ENCODE measurements at regions not wholly inside any gene's neighbourhood (a gene's known extent, or its start where the extent isn't known, plus 50 kb on each side); places are given as distances from the start of the nearest gene placed in this dataset.

DNA sequence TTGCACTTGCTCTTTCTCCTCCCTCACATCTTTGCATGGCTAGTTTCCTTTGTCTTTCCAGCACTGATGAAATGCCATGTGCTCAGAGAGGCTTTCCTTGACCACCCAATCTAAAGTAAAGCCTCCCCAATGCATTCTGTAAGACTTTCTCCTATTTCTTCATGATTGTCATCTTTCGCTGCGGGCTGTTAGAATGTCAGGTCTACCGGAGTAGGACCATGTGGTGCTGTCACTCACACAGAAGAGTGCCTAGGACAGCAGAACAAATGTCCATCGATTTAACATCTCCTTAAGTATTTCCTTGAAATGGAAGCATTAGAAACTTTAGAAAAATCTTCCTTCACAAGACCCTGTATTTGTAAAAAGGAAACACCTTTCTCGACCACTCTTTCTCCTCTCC lies 99.9 kb upstream of the TMC3 start:
- Histone ChIP-seq H3K4me3 (ENCODE audit: low read depth in 2 of 2, low read length in 2 of 2) (no peak overlapping the region), H3K4me1 (ENCODE audit: control insufficient read depth, insufficient read depth, low read length) (no peaks in the 10 kb centered on the region), H3K9me3 (ENCODE audit: control insufficient read depth, insufficient read depth, low read depth, low read length) (no peaks in the 10 kb centered on the region), H3K36me3 (ENCODE audit: control insufficient read depth, insufficient read depth, low read length) (no peaks in the 10 kb centered on the region), H3K27ac (ENCODE audit: low read length) (no peak overlapping the region), H3K27me3 (ENCODE audit: control insufficient read depth, insufficient read depth, low read length) (no peaks in the 10 kb centered on the region; the same call in 1 of the 2 replicates)
- TF ChIP-seq TCF7L2 (IDR thresholded peaks at IDR 0.05; ENCODE audit: low read depth, low read length) (no peak), SIN3A (IDR thresholded peaks at IDR 0.05; ENCODE audit: borderline replicate concordance, insufficient read depth, low read depth, low read length) (no peak), POLR2AphosphoS5 (IDR thresholded peaks at IDR 0.05; ENCODE audit: low read depth, low read length) (no peak)
- TF ChIP-seq, protein P1, sequence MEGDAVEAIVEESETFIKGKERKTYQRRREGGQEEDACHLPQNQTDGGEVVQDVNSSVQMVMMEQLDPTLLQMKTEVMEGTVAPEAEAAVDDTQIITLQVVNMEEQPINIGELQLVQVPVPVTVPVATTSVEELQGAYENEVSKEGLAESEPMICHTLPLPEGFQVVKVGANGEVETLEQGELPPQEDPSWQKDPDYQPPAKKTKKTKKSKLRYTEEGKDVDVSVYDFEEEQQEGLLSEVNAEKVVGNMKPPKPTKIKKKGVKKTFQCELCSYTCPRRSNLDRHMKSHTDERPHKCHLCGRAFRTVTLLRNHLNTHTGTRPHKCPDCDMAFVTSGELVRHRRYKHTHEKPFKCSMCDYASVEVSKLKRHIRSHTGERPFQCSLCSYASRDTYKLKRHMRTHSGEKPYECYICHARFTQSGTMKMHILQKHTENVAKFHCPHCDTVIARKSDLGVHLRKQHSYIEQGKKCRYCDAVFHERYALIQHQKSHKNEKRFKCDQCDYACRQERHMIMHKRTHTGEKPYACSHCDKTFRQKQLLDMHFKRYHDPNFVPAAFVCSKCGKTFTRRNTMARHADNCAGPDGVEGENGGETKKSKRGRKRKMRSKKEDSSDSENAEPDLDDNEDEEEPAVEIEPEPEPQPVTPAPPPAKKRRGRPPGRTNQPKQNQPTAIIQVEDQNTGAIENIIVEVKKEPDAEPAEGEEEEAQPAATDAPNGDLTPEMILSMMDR (IDR thresholded peaks at IDR 0.05), result no peak
- TF ChIP-seq, protein P2, sequence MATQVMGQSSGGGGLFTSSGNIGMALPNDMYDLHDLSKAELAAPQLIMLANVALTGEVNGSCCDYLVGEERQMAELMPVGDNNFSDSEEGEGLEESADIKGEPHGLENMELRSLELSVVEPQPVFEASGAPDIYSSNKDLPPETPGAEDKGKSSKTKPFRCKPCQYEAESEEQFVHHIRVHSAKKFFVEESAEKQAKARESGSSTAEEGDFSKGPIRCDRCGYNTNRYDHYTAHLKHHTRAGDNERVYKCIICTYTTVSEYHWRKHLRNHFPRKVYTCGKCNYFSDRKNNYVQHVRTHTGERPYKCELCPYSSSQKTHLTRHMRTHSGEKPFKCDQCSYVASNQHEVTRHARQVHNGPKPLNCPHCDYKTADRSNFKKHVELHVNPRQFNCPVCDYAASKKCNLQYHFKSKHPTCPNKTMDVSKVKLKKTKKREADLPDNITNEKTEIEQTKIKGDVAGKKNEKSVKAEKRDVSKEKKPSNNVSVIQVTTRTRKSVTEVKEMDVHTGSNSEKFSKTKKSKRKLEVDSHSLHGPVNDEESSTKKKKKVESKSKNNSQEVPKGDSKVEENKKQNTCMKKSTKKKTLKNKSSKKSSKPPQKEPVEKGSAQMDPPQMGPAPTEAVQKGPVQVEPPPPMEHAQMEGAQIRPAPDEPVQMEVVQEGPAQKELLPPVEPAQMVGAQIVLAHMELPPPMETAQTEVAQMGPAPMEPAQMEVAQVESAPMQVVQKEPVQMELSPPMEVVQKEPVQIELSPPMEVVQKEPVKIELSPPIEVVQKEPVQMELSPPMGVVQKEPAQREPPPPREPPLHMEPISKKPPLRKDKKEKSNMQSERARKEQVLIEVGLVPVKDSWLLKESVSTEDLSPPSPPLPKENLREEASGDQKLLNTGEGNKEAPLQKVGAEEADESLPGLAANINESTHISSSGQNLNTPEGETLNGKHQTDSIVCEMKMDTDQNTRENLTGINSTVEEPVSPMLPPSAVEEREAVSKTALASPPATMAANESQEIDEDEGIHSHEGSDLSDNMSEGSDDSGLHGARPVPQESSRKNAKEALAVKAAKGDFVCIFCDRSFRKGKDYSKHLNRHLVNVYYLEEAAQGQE (IDR thresholded peaks at IDR 0.05; ENCODE audit: insufficient read depth in 1 of 2, low read depth in 2 of 2, low read length in 1 of 2), result no peak
- in situ Hi-C loops (cut with HindIII; ENCODE audit: low pct_unique_long_range_greater_than_20kb, low sequenced_read_pairs) (no loop called here), intact Hi-C loops (cut with micrococcal nuclease; ENCODE audit: unreplicated experiment) (no loop called here)
- ATAC-seq (no peak), DNase-seq (ENCODE audit: low read depth, low spot score) (no peak)
- no TSS peak for BruUV-seq (replicated peaks)
- CTCF ChIA-PET, result interaction anchor here (0.7 kb wide), 1 partner anchor 13 kb away, joined by 3 read pairs; no protein-coding TSS in a partner anchor
- POLR2A ChIA-PET, result no interaction called here

DNA sequence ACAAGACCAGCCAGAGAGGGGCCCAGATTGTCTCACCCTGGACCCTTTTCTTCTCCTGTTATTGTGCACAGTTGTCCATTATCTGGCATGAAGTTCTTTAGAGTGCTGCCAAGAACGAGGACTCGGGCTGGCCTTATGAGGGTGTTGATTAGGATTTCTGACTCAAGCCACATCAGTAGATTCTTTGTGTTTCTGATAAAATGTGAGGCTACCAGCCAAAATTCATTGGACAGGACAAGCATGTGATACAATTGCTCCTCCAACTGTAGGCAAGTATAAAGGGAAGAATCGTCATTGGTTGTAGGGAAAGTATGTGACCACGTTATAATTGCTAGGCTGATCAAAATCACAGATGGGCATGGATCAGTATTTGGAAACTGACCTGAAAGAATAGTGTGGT lies 99.2 kb upstream of the TMC3 start:
- Histone ChIP-seq H3K4me3 (ENCODE audit: low read depth in 2 of 2, low read length in 2 of 2) (no peak overlapping the region), H3K36me3 (ENCODE audit: control insufficient read depth, insufficient read depth, low read length) (no peaks in the 10 kb centered on the region), H3K27ac (ENCODE audit: low read length) (no peak overlapping the region), H3K9me3 (ENCODE audit: control insufficient read depth, insufficient read depth, low read depth, low read length) (no peaks in the 10 kb centered on the region), H3K4me1 (ENCODE audit: control insufficient read depth, insufficient read depth, low read length) (no peaks in the 10 kb centered on the region), H3K27me3 (ENCODE audit: control insufficient read depth, insufficient read depth, low read length) (no peaks in the 10 kb centered on the region; the same call in 1 of the 2 replicates)
- intact Hi-C loops (cut with micrococcal nuclease; ENCODE audit: unreplicated experiment) (no loop called here), in situ Hi-C loops (cut with HindIII; ENCODE audit: low pct_unique_long_range_greater_than_20kb, low sequenced_read_pairs) (no loop called here)
- BruUV-seq (replicated peaks), result no TSS peak
- CTCF ChIA-PET, result no interaction called here
- DNase-seq (ENCODE audit: low read depth, low spot score) (no peak), ATAC-seq (no peak)
- TF ChIP-seq TCF7L2 (IDR thresholded peaks at IDR 0.05; ENCODE audit: low read depth, low read length) (no peak), SIN3A (IDR thresholded peaks at IDR 0.05; ENCODE audit: borderline replicate concordance, insufficient read depth, low read depth, low read length) (no peak), POLR2AphosphoS5 (IDR thresholded peaks at IDR 0.05; ENCODE audit: low read depth, low read length) (no peak)
- TF ChIP-seq, protein P1 (IDR thresholded peaks at IDR 0.05), result no peak
- TF ChIP-seq, protein P2 (IDR thresholded peaks at IDR 0.05; ENCODE audit: insufficient read depth in 1 of 2, low read depth in 2 of 2, low read length in 1 of 2), result no peak
- POLR2A ChIA-PET, result no interaction called here
